ENCODE measurements at regions not wholly inside any gene's neighbourhood (a gene's known extent, or its start where the extent isn't known, plus 50 kb on each side); places are given as distances from the start of the nearest gene placed in this dataset.

GRCh38 chr18:26614374-26614773 lies 66.0 kb upstream of the KCTD1 start:
- TF ChIP-seq RARB (CRISPR knock-in tag; IDR thresholded peaks at IDR 0.05) (no peak), TCF4 (CRISPR knock-in tag; IDR thresholded peaks at IDR 0.05; ENCODE audit: borderline replicate concordance) (no peak), CSDC2 (CRISPR knock-in tag; IDR thresholded peaks at IDR 0.05) (no peak), ARNTL (CRISPR knock-in tag; IDR thresholded peaks at IDR 0.05; ENCODE audit: borderline replicate concordance, low read depth) (no peak), PATZ1 (CRISPR knock-in tag; IDR thresholded peaks at IDR 0.05; ENCODE audit: borderline replicate concordance) (no peak), ZNF565 (CRISPR knock-in tag; conservative IDR thresholded peaks at IDR 0.05; ENCODE audit: low read depth) (no peak), ISL1 (CRISPR knock-in tag; IDR thresholded peaks at IDR 0.05) (no peak)
